Fibroblast of lung (primary cell): ENCODE measurements at regions not wholly inside any gene's neighbourhood (a gene's known extent, or its start where the extent isn't known, plus 50 kb on each side); places are given as distances from the start of the nearest gene placed in this dataset.

Source experiments
- EZH2 ChIP-seq: IDR thresholded peaks from 2 replicates; pipeline ENCODE4 v1.5.1; 2012; ENCODE audit warnings: low read length, control low read depth, mild to moderate bottlenecking; ENCODE audit errors: missing control alignments
- TF ChIP-seq, protein P1 (sequence below), 2 donors: IDR thresholded peaks in 1 of 2; conservative IDR thresholded peaks in 1 of 2; 1 replicate in 1 of 2; 2 replicates in 1 of 2; pipeline ENCODE4 v1.5.1; 2011 to 2012; ENCODE audit warnings: low read length in 2 of 2, control low read depth in 1 of 2, inconsistent platforms in 1 of 2, low read depth in 1 of 2, mild to moderate bottlenecking in 1 of 2

DNA sequence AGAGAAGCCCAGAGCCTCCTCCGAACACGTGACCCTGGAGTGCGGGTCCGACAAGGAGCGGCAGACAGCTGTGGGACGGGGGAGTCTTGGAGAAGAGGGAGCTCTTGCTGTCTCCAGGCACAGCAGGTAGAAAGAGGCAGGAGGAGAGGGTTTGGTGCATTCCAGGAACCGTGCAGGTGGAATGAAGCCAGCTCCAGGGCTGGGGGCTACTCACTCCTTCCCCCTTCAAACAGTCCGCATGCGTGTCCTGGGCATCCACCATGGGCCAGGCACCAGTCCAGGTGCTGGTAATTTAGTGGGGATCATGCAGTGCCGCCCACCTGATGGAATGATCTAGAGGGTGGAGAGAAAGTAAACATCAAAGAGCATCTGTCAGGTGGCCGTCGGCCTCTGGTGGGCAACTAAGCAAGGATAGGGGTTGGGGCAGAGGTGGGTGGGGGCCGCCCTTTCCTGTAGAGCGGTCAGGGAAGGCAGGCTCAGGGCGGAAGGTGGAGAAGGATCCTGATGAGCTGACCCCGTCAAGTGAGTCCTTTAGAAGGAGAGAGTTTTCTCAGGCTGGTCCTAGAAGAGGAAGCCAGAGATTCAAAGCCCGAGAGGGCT lies 850.0 kb downstream of the TBC1D22A start:
- TF ChIP-seq, protein P1, sequence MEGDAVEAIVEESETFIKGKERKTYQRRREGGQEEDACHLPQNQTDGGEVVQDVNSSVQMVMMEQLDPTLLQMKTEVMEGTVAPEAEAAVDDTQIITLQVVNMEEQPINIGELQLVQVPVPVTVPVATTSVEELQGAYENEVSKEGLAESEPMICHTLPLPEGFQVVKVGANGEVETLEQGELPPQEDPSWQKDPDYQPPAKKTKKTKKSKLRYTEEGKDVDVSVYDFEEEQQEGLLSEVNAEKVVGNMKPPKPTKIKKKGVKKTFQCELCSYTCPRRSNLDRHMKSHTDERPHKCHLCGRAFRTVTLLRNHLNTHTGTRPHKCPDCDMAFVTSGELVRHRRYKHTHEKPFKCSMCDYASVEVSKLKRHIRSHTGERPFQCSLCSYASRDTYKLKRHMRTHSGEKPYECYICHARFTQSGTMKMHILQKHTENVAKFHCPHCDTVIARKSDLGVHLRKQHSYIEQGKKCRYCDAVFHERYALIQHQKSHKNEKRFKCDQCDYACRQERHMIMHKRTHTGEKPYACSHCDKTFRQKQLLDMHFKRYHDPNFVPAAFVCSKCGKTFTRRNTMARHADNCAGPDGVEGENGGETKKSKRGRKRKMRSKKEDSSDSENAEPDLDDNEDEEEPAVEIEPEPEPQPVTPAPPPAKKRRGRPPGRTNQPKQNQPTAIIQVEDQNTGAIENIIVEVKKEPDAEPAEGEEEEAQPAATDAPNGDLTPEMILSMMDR (conservative IDR thresholded peaks at IDR 0.05 in 1 of 2, IDR thresholded peaks at IDR 0.05 in 1 of 2; ENCODE audit: low read depth in 1 of 2, low read length in 2 of 2), result no peak
- TF ChIP-seq EZH2, result no peak
